Endothelial cell of umbilical vein (primary cell): ENCODE measurements at regions not wholly inside any gene's neighbourhood (a gene's known extent, or its start where the extent isn't known, plus 50 kb on each side); places are given as distances from the start of the nearest gene placed in this dataset.

Experiments used
- EZH2 ChIP-seq: IDR thresholded peaks from 2 replicates; pipeline ENCODE4 v1.6.1; 2012; ENCODE audit warnings: borderline replicate concordance, low read depth, mild to moderate bottlenecking, moderate library complexity, low read length, inconsistent platforms; ENCODE audit not compliant: severe bottlenecking
- FOS ChIP-seq: IDR thresholded peaks from 2 replicates; pipeline ENCODE4 v1.6.1; 2011; ENCODE audit warnings: mild to moderate bottlenecking, low read length, moderate library complexity, borderline replicate concordance; ENCODE audit not compliant: insufficient read depth
- JUN ChIP-seq: IDR thresholded peaks from 2 replicates; pipeline ENCODE4 v1.6.1; 2011; ENCODE audit warnings: borderline replicate concordance, low read depth; ENCODE audit not compliant: insufficient read length, insufficient read depth
- MYC ChIP-seq: IDR thresholded peaks from one replicate; pipeline ENCODE4 v1.6.1; 2011; ENCODE audit warnings: mild to moderate bottlenecking, low read depth, low read length
- POLR2A ChIP-seq: IDR thresholded peaks from 2 replicates; pipeline ENCODE4 v1.6.1; 2012; ENCODE audit warnings: low read depth, mild to moderate bottlenecking, control low read depth, low read length
- POLR2AphosphoS5 ChIP-seq: IDR thresholded peaks from 2 replicates; pipeline ENCODE4 v1.6.1; 2012; ENCODE audit warnings: low read depth, mild to moderate bottlenecking, control low read depth, low read length, moderate library complexity; ENCODE audit not compliant: insufficient read depth
- TF ChIP-seq, protein P1 (sequence below), 2 donors: IDR thresholded peaks; 1 replicate in 1 of 2; 2 replicates in 1 of 2; pipeline ENCODE4 v1.5.1; 2011; ENCODE audit warnings: low read length in 2 of 2, mild to moderate bottlenecking in 2 of 2, moderate library complexity in 2 of 2, control low read depth in 1 of 2, inconsistent platforms in 1 of 2, low read depth in 1 of 2; ENCODE audit not compliant: insufficient read depth in 1 of 2; ENCODE audit errors: extremely low read depth in 1 of 2
- TF ChIP-seq, protein P2 (sequence below): IDR thresholded peaks from 2 replicates; pipeline ENCODE4 v1.6.1; 2011; ENCODE audit not compliant: insufficient read depth, insufficient read length

DNA sequence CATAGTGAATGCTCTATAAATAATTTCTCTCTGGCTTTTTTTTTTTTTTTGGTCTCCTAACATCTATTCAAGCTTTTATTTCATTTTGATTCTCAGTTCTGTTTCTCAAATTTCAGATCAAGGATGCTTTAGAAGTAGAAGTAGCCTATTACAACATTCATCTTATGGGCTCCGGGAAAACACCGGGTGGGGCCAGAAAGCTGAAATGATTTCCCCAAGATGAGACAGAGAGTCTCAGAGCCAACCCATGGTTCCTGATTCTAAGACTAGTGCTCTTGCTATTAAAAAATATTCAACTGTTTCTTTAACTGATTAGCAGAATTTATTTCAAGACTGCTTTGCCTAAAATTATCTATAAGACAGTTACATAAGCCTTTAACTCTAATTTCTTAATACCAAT lies 147.2 kb upstream of the CCDC68 start:
- TF ChIP-seq MYC (no peak), POLR2A (no peak), POLR2AphosphoS5 (no peak), EZH2 (no peak), JUN (no peak), FOS (no peak)
- TF ChIP-seq, protein P1, sequence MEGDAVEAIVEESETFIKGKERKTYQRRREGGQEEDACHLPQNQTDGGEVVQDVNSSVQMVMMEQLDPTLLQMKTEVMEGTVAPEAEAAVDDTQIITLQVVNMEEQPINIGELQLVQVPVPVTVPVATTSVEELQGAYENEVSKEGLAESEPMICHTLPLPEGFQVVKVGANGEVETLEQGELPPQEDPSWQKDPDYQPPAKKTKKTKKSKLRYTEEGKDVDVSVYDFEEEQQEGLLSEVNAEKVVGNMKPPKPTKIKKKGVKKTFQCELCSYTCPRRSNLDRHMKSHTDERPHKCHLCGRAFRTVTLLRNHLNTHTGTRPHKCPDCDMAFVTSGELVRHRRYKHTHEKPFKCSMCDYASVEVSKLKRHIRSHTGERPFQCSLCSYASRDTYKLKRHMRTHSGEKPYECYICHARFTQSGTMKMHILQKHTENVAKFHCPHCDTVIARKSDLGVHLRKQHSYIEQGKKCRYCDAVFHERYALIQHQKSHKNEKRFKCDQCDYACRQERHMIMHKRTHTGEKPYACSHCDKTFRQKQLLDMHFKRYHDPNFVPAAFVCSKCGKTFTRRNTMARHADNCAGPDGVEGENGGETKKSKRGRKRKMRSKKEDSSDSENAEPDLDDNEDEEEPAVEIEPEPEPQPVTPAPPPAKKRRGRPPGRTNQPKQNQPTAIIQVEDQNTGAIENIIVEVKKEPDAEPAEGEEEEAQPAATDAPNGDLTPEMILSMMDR (IDR thresholded peaks at IDR 0.05; ENCODE audit: extremely low read depth in 1 of 2, insufficient read depth in 1 of 2, low read depth in 1 of 2, low read length in 2 of 2) = no peak
- TF ChIP-seq, protein P2, sequence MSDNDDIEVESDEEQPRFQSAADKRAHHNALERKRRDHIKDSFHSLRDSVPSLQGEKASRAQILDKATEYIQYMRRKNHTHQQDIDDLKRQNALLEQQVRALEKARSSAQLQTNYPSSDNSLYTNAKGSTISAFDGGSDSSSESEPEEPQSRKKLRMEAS = no peak
